GM21360 (cell line): ENCODE measurements at regions not wholly inside any gene's neighbourhood (a gene's known extent, or its start where the extent isn't known, plus 50 kb on each side); places are given as distances from the start of the nearest gene placed in this dataset.
"Not testable (repeated sequence)": the region's sequence is repeated elsewhere in the genome, so short reads cannot be mapped to it uniquely, and the experiment has no call there.

Experiments
- ATAC-seq: cut with Tn5 transposase; IDR thresholded peaks from one replicate; pipeline ENCODE4 v1.9.1; 2021; ENCODE audit warnings: mild to moderate bottlenecking, moderate library complexity; ENCODE audit not compliant: unreplicated experiment

DNA sequence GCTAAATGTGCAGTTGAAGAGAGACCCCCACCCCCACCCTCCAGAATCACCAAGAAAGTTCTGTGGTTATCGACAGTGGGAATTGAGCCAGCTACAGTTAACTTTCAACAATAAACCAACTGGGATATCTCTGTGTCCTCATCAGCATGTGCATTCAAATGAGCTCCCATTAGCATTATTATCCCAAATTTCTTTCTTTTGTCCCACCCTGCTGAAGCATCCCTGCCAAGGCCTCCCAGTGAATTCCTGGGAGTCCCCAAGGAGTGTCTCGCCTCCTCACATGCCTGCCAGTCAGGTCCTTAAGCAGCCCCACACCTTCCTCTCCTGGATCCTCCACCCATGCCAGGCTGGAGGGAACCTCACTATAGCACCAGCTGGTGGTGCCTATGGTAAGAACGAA is 422.1 kb upstream of the HNRNPA3 start:
- ATAC-seq: no peak

DNA sequence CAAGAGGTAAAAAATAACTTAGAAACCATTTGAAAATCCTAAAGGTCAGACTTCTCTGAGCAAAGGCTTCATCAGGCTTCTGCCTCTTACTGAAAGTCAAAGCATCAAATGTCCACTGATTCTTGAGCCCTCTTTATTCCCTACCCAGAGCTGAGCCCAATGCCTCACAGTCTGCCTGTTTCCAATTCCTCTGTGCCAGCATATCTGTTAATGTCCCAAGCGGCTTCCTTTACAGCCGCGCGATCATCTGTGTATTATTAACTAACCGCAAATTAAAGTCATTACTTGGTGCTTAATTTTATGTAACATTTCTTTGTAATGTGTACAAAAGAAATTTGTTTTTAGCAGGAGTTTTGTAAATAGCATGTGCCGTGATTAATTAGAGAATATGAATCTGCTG is 418.8 kb upstream of the HNRNPA3 start:
- ATAC-seq: no peak

DNA sequence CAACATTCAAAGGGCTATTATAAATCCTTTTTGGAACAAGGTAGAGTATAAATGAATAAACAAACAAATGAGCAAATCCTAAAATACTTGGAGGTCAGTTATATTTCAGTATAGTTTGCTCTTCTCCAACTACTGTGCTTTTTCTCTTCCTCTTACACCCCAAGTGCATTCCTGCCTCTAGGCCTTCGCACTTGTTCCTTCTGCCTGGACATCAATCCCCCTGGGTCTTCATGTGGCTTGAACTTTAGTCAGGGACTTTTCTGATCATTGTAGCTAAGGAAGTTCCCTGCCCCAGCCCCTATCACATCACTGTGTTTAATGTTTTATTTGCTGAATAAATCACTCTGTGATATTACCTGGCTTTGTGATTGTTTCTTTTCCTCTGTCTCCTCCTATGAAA is 418.2 kb upstream of the HNRNPA3 start:
- no peak for ATAC-seq

DNA sequence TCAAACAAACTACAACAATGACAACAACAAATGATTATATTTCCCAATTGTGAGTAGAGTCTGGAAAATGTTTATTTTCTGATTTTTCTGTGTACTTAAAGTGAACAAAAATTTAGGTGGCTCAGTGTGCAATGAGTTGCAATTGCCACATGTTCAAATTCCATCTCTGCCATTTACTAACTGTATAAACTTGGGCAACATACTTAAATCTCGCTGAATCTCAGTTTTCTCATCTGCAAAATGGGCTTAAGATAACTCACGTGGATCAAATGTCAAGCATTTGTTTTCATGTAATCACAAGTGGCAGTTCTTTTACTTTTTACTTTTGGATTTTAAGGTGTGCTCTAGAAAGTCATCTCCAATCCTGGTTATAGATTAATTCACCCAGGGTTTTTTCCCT is 416.8 kb upstream of the HNRNPA3 start:
- ATAC-seq: no peak

DNA sequence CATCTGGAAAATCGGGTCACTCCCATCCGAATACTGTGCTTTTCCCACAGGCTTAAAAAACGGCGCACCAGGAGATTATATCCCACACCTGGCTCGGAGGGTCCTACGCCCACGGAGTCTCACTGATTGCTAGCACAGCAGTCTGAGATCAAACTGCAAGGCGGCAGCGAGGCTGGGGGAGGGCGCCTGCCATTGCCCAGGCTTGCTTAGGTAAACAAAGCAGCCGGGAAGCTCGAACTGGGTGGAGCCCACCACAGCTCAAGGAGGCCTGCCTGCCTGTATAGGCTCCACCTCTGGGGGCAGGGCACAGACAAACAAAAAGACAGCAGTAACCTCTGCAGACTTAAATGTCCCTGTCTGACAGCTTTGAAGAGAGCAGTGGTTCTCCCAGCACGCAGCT is 415.9 kb upstream of the HNRNPA3 start:
- not testable (repeated sequence) for ATAC-seq

DNA sequence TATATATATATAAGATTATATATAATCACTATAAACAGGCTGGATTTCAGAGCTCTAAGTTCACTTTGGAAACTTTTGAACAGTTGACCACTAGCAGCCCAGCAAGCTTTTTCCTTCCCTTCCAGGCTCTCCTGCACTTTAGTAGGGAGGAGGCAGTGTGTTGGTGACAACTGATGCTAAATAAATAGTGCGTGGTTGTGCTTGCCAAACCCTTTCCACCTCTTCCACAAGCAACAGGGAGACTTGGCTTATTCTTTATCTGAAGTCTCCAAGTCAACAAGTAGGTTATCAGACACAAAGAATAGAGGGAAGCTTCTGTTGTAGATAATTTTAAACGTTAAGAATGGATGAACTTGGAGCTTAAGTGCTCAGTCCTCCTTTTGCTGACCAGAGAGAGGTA is 408.2 kb upstream of the HNRNPA3 start:
- ATAC-seq: no peak

DNA sequence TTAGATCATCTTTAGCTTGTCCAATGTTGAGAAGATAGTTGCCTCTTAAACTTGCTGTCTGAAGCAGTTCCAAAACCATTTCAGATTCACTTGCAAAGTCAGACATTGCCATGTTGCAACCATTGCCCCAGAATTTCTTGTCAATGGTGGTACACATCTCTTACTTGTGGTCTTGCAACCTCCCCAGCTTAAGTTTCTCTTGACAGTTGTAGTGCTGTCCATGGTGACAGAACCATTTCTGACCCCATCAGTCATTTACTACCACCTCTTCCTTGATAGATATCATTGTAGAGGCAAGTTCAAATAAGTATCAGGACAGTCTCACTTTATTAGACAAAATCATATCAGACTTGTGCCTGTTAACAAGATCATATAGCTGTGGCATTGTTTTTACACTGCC is 407.2 kb upstream of the HNRNPA3 start:
- ATAC-seq: no peak

DNA sequence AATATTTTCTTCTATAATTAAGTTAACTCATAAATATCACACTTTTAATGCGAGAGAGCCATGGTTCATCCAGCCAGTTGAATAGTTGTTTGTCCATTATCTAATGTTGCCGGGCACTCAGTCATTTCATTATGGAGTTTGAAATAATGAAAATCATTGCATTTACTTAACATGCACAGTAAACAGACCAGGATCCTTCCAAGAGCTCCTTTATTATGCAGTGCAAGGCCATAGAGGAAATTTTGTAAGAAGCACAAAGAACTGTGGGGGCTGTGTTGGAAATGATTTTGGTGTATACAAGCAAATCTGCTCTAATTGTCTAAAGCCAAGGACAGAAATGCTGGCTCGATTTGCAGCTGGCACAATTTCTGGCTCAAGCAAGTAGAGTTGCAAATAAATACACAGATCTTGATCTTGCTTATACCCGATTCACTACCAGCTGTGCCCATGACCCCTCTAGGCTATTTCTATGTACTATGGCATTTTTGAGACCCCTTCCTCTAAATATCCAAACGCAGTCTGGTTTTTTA is 400.3 kb upstream of the HNRNPA3 start:
- no peak for ATAC-seq

DNA sequence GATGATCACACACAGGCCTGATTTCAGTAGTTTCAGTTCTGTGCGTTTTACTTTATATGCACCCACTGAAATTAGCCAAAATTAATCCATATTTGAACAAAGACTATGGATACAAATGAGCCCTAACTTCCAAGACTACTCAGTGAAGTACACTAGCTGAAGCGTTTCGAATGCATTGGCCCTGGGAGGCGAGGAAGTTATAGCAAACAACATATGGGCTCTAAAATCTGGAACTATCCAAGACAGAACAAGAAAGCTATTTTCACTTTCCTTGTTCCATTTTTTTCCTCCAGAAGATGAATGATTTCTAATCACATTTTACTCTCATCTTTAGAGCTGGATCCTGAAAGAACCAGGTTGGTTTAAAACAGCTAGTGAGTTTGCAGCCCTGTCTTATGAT is 399.4 kb upstream of the HNRNPA3 start:
- no peak for ATAC-seq

DNA sequence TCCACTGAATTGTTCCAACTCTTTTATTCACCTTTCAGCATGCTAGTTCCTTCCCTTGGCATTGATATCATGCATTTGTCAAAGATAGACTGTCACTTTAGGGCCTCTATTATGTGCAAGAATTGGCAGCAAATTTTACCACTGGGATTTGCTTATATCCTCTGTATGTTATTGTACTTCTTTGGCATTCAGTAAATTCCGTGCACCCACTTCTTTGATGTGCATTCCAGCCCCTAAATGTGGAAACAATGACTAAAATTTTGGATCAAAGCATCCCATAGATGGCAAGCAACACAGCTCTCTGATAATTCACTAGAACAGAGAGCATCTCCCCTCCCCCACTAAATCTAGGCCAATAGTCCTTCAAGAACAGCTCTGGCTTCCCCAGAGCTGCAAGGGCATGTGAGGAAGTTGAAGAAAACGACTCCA is 399.0 kb upstream of the HNRNPA3 start:
- no peak for ATAC-seq

DNA sequence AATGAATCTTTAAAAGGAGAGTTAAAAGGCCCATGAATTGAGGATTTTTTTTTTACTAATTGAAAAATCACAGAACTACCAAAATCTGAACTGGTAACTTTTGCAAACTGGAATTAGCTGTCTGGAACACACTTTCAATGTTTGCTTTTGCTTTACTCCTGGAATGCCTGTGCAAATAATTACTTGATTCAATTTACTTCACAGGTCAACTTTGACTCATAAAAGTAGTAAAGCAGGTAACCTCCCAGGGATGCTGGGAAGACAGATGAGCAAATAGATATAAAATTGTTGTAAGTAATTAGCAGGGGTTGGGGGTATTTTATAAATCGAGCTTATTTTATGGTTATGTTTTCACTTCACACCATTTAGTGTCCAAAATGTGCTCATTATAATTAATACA is 398.3 kb upstream of the HNRNPA3 start:
- no peak for ATAC-seq

DNA sequence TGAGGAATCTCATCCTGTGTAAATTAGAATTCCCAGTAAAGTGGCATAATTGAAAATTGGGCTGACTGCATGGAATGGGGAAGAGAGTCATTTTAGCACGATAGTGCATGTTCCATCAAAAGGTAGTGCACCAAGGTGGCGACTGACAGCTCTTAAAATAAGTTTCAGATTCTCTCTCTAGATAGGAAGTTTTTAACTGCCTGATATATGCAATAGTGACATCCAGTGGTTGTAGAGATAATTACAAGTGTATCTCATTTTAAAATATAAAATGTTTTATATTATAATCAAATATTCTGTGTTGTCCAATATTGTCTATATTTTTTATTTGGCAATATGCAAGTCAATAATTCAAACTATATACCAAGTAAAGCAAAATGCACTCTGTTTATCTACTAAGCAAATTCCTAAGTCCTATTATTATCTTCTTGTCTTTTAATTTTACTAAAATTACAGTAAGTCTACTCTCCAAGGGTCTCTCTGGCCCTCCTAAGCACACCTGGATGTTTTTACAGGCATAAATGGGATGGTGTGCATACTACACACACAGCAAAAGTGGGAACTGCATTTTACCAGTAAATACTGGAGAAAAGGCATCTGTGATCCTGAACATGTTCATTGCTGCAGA is 397.7 kb upstream of the HNRNPA3 start:
- no peak for ATAC-seq

DNA sequence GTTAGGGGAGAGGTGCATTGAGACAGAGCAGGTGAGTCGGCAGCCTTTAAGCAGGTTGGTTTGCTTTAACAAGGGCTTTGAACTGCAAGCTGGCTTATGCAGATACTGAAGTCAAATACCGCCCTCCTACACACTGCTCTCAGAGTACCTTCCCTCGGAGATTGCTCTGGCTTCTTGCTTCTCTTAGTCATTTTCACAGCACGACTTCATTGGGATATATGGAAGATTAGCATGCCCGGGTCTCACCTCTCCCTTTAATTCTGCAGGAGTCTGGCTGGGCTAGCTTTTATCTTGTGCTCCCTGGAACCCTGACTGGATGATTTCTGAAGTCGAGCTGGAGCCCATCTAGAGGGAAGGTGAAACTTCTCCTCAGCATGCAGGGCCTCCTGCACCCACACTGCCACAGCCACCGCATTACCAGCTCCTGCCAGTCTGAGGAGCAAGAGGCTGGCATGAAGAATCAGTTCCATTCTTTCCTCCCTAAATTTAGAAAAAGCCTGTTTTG is 395.5 kb upstream of the HNRNPA3 start:
- no peak for ATAC-seq

DNA sequence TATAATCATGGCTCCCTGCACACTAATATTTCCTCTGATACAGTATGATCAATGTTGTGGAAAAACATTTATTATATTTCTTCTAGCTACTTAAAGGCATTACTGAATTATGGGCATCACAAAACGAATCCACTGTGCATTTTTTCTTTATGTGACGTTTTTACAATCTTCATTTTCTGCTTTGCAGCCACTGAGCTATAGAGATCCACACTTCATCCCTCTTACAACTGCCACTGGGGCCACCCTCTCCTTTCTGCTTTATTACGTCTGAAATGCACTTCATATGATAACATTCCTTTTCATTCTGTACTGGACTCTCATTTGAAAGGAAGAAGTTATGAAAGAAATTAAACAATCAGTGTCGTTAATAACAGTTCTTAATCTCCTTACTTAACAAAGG is 394.5 kb upstream of the HNRNPA3 start:
- ATAC-seq: no peak

DNA sequence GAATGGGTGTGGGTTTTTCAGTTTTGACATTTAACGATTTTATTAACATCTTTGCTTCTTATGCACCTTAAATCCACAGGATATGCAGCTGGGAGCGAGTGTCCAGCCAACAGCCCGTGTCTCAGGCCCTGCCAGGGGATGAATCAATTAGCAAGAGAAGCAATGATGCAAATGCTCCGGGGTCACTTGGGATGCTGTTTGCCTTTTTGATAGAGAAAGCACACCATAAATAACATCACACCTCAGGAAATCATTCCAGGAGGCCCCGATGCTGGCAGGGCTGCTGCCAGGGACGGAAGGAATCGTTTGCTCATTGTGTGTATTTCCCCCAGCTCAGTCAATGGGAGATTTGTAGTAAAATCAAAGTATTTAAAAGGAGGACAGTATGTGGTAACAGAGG is 394.0 kb upstream of the HNRNPA3 start:
- ATAC-seq: no peak

DNA sequence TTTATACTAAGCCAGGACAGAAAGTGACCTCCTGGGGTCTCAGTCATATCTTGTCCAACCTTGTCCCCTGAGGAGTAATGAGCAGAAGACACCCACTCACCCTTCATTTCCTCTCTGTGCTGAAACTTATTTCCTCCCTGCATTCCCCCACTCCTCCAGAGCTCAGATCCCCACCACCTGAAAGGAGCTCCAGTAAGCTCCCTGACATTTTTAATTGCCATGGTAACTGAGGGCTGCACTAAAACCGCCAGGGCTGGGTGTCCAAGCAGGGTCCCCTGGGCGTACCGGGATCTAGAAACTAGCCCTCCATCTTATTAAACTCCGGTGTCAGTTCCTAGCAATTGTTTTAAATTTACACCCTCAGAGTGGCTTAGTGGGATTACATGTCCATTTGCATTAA is 393.3 kb upstream of the HNRNPA3 start:
- ATAC-seq: no peak

DNA sequence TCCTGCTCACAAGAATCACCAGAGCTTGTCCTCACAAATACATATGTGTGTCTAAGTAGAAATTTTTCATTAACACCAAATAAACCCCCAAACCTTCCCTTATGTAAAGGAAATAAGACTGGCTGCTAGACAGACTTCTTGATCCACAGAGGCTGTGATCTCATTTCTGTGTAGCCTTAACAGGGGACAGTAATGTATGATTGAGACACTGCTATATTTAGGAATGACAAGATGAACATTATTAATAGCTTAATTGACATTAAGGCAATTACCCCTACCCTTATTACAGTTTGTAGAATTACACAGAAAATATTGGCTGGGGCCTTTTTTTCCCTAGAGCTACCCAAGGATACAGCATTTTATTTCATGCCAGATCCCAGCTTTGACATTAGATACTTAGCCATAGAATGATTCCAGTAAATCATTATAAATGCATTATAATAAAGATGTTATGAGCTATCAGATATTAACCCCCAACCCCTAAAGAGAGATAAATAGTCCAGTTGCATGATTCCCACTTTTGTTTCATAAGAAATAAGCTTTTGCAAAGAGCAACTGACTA is 392.1 kb upstream of the HNRNPA3 start:
- ATAC-seq: no peak

DNA sequence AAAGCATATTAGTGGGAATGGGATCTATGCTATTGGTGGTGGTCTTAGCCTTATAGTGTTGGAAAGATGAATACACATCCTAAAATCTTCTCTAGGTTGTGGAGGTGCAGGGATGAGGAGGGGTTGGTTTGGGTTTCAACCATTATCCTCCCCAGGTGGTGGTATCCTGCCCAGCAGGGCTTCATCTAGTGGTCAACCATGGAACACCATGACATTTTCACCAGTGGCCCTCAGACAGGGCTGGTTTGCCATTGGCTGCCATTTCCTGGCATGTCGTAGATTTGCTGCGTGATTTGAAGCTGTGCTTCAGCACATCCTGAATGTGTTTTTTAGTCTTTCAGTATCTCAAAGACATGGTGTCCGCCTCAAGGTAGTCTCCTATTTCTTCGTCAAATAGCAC is 391.2 kb upstream of the HNRNPA3 start:
- ATAC-seq: no peak

DNA sequence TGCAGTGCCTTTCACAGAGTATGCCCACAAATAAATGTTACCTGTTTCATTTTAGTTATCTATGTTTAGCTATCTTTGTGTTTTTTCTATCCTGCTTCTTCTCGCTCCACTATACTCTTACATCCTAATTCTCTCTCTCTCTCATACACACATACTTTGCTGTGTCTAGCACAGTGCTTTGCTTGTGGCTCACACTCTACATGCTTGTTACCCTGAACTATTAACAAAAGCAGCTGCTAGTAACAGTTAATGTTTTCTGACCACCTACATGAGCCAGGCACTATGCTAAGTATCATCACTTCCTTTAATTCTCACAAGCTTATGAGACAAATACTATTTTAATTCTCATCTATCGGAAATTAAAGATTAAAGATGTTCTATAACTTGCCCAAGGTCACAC is 390.5 kb upstream of the HNRNPA3 start:
- no peak for ATAC-seq

DNA sequence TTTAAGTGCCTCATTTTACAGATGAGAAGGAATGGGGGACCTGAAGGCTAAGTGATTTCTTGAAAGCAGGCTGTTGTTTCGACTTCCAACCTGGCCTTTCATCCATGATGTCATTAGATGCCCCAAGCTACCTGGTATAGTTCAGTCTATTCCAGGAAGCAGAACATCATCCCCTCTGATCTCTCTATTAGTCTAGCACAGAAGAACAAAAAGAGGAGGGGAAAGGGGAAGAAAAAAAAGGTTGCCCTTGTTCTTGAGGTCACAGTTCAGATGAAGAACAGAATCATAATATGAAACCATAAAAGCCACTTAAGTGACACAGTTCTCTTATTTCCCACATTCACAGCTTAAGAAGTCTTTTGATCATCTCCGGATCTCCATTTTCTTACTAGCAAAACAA is 386.2 kb upstream of the HNRNPA3 start:
- no peak for ATAC-seq

DNA sequence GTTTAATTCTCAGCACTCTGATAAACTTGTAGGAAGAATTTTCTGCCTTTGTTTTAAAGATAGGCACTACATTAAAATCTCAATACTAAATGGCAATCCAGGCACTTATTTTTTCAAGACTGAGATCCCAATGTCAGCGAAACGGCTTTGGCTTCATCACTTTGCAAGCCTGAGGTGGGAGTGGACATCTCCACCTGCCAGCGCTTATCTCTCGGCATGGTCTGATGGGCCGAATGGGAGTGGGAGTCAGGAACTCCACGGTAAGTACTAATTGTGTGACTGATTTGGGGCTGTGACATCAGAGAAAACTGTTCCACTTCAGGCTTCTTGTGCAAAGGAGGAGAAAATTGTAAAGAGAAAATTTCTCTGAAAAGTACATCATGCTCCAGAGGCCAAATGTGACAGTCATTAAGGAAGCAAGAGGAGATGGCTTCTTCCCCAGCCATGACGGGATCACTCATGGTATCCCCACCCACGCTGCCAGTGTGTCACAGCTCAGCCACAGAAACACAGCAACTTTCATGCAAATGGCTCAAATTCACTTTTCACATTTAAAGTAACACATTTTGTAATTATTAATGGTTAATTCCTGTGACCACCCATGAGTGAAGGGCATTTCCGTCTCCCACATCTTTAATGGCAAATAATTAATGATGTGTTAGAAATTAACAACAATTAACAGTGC is 385.5 kb upstream of the HNRNPA3 start:
- ATAC-seq: no peak

DNA sequence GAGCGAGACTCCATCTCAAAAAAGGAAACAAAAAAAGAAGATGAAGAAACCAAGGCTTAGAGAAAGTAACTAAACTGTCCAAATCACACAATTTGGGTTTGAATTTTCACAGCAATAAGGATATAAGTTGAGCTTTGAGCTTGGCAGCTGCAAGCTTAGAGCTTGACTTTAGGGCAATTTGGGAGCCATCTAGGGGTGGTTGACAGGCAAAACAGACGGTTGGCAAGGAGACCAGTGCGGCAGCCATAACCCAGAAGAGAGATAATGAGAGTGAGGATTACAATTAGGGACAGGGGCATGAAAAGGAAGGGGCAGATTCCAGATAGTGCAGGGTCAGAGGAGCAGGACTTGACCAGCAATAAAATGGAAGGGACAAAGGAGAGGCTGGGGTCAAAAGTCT is 382.2 kb upstream of the HNRNPA3 start:
- no peak for ATAC-seq
